Ovary (tissue), 3 donors: ENCODE measurements at regions not wholly inside any gene's neighbourhood (a gene's known extent, or its start where the extent isn't known, plus 50 kb on each side); places are given as distances from the start of the nearest gene placed in this dataset.

ENCODE experiments used
- POLR2A ChIP-seq: fragments of 450-650 bp; IDR thresholded peaks from one replicate; pipeline ENCODE4 v1.6.1; 2017; ENCODE audit warnings: antibody characterized with exemption, mild to moderate bottlenecking, moderate library complexity
- TF ChIP-seq, protein P1 (sequence below), 3 donors: fragments of 450-650 bp in 2 of 3; fragments of 200-600 bp in 1 of 3; IDR thresholded peaks; one replicate each; pipeline versions ENCODE4 v1.5.1 to v1.8.0; 2016 to 2022; ENCODE audit warnings: antibody characterized with exemption in 3 of 3, mild to moderate bottlenecking in 1 of 3
- donor health status: DM: no; HTN: no; CAD: no.

DNA sequence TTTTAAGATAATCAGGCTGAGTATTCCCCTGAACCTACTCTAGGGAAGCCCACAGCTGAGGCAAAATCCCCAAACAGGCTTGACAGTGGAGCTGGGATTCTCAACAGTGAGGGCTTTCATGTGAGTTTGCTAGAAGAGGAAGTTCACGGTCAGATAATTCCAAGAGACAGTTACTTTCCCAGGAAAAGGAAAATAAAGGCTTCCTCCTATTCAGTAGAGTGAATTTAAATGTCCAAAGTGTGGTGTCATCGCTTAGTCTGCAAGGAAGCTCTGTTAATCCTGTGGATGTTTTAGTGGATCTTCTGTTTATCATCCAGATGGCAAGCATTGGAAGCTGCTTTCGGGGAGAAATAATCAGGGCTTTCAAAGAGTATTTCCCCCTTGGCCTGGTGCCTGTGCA is 119.8 kb downstream of the RPIA start:
- TF ChIP-seq, protein P1, sequence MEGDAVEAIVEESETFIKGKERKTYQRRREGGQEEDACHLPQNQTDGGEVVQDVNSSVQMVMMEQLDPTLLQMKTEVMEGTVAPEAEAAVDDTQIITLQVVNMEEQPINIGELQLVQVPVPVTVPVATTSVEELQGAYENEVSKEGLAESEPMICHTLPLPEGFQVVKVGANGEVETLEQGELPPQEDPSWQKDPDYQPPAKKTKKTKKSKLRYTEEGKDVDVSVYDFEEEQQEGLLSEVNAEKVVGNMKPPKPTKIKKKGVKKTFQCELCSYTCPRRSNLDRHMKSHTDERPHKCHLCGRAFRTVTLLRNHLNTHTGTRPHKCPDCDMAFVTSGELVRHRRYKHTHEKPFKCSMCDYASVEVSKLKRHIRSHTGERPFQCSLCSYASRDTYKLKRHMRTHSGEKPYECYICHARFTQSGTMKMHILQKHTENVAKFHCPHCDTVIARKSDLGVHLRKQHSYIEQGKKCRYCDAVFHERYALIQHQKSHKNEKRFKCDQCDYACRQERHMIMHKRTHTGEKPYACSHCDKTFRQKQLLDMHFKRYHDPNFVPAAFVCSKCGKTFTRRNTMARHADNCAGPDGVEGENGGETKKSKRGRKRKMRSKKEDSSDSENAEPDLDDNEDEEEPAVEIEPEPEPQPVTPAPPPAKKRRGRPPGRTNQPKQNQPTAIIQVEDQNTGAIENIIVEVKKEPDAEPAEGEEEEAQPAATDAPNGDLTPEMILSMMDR (IDR thresholded peaks at IDR 0.05), result no peak
- TF ChIP-seq POLR2A, result no peak
